Right lobe of liver (tissue), 6 donors: ENCODE measurements at regions not wholly inside any gene's neighbourhood (a gene's known extent, or its start where the extent isn't known, plus 50 kb on each side); places are given as distances from the start of the nearest gene placed in this dataset.

Experiments used
- ATAC-seq, 4 donors: fragments of 200-7000 bp; cut with Tn5 transposase; one replicate each; pipeline ENCODE4 v1.9.1; 2020; ENCODE audit warnings: mild to moderate bottlenecking in 4 of 4, moderate library complexity in 4 of 4
- DNase-seq, 3 donors: peaks; one replicate each; pipeline ENCODE4 v3.0.0-alpha.2; 2020
- H3K27ac ChIP-seq, 3 donors: fragments of 200-600 bp; one replicate each; pipeline ENCODE4 v1.8.0; 2022
- H3K27me3 ChIP-seq, 2 donors: fragments of 200-600 bp; one replicate each; pipeline ENCODE4 v1.8.0; 2022
- H3K36me3 ChIP-seq, 4 donors: fragments of 200-600 bp; sonication (generic) in 1 of 4; one replicate each; pipeline versions ENCODE4 v1.5.1 to v1.8.0; 2017 to 2022; ENCODE audit warnings: control low read depth in 1 of 4
- H3K4me1 ChIP-seq, 4 donors: fragments of 200-600 bp; sonication (generic) in 1 of 4; one replicate each; pipeline versions ENCODE4 v1.5.1 to v1.8.0; 2017 to 2022; ENCODE audit warnings: control low read depth in 1 of 4
- H3K4me3 ChIP-seq, 3 donors: fragments of 200-600 bp; one replicate each; pipeline ENCODE4 v1.8.0; 2022
- H3K9me3 ChIP-seq, 4 donors: fragments of 200-600 bp; sonication (generic) in 1 of 4; one replicate each; pipeline versions ENCODE4 v1.5.1 to v1.8.0; 2017 to 2022; ENCODE audit warnings: control low read depth in 1 of 4
- CTCF ChIP-seq, 4 donors: fragments of 200-600 bp in 3 of 4; fragments of 450-650 bp in 1 of 4; IDR thresholded peaks; one replicate each; pipeline versions ENCODE4 v1.5.1 to v1.8.0; 2016 to 2022; ENCODE audit warnings: antibody characterized with exemption in 4 of 4, mild to moderate bottlenecking in 2 of 4
- POLR2A ChIP-seq: fragments of 450-650 bp; IDR thresholded peaks from one replicate; pipeline ENCODE4 v1.6.1; 2017; ENCODE audit warnings: antibody characterized with exemption, mild to moderate bottlenecking
- WGBS: methylation state at CpG from one replicate; pipeline ENCODE4 v1.1.6; 2018; ENCODE audit warnings: low coverage, low lambda C conversion rate; ENCODE audit not compliant: insufficient coverage; ENCODE audit errors: missing lambda C conversion rate; 5-methylcytosine and 5-hydroxymethylcytosine counted together
- intact Hi-C, 2 donors: fragments of 100-400 bp; cut with DNase I; formaldehyde crosslinking; loops; one replicate each; pipeline versions ENCODE4 v1.11.2 to v1.14.1; 2022
- donor health status: DM: no; HTN: yes; CAD: no.
- donor health status: DM: no; HTN: no; CAD: no.
- donor health status: DM: no; HTN: no; CAD: no.
- donor health status: DM: no; HTN: yes; CAD: no.
- donor health status: DM: no; HTN: yes; CAD: no.

- Histone ChIP-seq H3K36me3 (no peaks in the 10 kb centered on the region), H3K4me1 (no peaks in the 10 kb centered on the region)
- WGBS = 83% methylated on average over 6 of the region's 6 CpGs
These were observed 490.5 kb downstream of the GABRG2 start for GRCh38 chr5:162558120-162558519.

GRCh38 chr5:162567644-162568043 lies 500.1 kb downstream of the GABRG2 start:
- DNase-seq = no peak
- Histone ChIP-seq H3K36me3 (no peaks in the 10 kb centered on the region), H3K27me3 (no peaks in the 10 kb centered on the region), H3K4me3 (no peak overlapping the region), H3K9me3 (no peaks in the 10 kb centered on the region), H3K27ac (no peak overlapping the region), H3K4me1 (no peaks in the 10 kb centered on the region)
- 13% methylated on average over 2 of the region's 3 CpGs for WGBS
- no peak for ATAC-seq
- TF ChIP-seq POLR2A = no peak
- no peak for TF ChIP-seq CTCF (IDR thresholded peaks at IDR 0.05)
- intact Hi-C loops = no loop called here

More at GRCh38 chr5:162558120-162558519, 490.5 kb downstream of the GABRG2 start:
- no peaks in the 10 kb centered on the region for H3K27me3 ChIP-seq
- TF ChIP-seq CTCF (IDR thresholded peaks at IDR 0.05) (no peak), POLR2A (no peak)
- H3K4me3 ChIP-seq = no peak overlapping the region
- ATAC-seq (no peak), DNase-seq (no peak)
- intact Hi-C loops = no loop called here
- H3K9me3 ChIP-seq = no peaks in the 10 kb centered on the region
- no peak overlapping the region for H3K27ac ChIP-seq

- ATAC-seq (no peak), DNase-seq (no peak)
- H3K4me1 ChIP-seq = no peaks in the 10 kb centered on the region
- H3K27ac ChIP-seq = no peak overlapping the region
- H3K27me3 ChIP-seq = no peaks in the 10 kb centered on the region
- H3K4me3 ChIP-seq = no peak overlapping the region
- 63% methylated on average over 2 of the region's 2 CpGs for WGBS
- intact Hi-C loops = no loop called here
- TF ChIP-seq POLR2A (no peak), CTCF (IDR thresholded peaks at IDR 0.05) (no peak)
- H3K9me3 ChIP-seq = no peaks in the 10 kb centered on the region
- no peaks in the 10 kb centered on the region for H3K36me3 ChIP-seq
These were observed 506.2 kb downstream of the GABRG2 start for GRCh38 chr5:162573758-162574157.

GRCh38 chr5:162591724-162592123 lies 524.2 kb downstream of the GABRG2 start:
- TF ChIP-seq POLR2A (no peak), CTCF (IDR thresholded peaks at IDR 0.05) (no peak)
- ATAC-seq (no peak), DNase-seq (no peak)
- peaks cover 0 to 4% (median 0%) of the 10 kb centered on the region in 4 donors for H3K9me3 ChIP-seq
- no peak overlapping the region for H3K27ac ChIP-seq
- no peaks in the 10 kb centered on the region for H3K27me3 ChIP-seq
- intact Hi-C loops = no loop called here
- H3K4me3 ChIP-seq = no peak overlapping the region
- no peaks in the 10 kb centered on the region for H3K36me3 ChIP-seq
- no peaks in the 10 kb centered on the region for H3K4me1 ChIP-seq

GRCh38 chr5:162593881-162594280 lies 526.3 kb downstream of the GABRG2 start:
- TF ChIP-seq CTCF (IDR thresholded peaks at IDR 0.05) (peak; percentile 27 to 32 (median 30)), POLR2A (no peak)
- Histone ChIP-seq H3K27me3 (no peaks in the 10 kb centered on the region), H3K4me1 (no peaks in the 10 kb centered on the region), H3K36me3 (no peaks in the 10 kb centered on the region), H3K27ac (no peak overlapping the region), H3K9me3 (peaks cover 0 to 4% (median 0%) of the 10 kb centered on the region in 4 donors), H3K4me3 (no peak overlapping the region)
- ATAC-seq (peak in 2 of 4 donors; percentile 26 to 27), DNase-seq (no peak)
- WGBS = 92% methylated on average over 1 of the region's 1 CpG
- intact Hi-C loops = no loop called here
